ENCODE measurements at regions not wholly inside any gene's neighbourhood (a gene's known extent, or its start where the extent isn't known, plus 50 kb on each side); places are given as distances from the start of the nearest gene placed in this dataset.

GRCh38 chr15:35769656-35770055 lies 223.7 kb upstream of the DPH6 start:
- no peak for DNase-seq (ENCODE audit: low read depth in 3 of 3)

GRCh38 chr15:35771746-35772442 lies 225.9 kb upstream of the DPH6 start:
- DNase-seq (ENCODE audit: low read depth in 3 of 3): no peak

GRCh38 chr15:35774653-35775052 lies 228.7 kb upstream of the DPH6 start:
- DNase-seq (ENCODE audit: low read depth in 3 of 3): no peak

- no peak for DNase-seq (ENCODE audit: low read depth in 3 of 3)
Measured at GRCh38 chr15:35775471-35775870, 229.5 kb upstream of the DPH6 start.

DNA sequence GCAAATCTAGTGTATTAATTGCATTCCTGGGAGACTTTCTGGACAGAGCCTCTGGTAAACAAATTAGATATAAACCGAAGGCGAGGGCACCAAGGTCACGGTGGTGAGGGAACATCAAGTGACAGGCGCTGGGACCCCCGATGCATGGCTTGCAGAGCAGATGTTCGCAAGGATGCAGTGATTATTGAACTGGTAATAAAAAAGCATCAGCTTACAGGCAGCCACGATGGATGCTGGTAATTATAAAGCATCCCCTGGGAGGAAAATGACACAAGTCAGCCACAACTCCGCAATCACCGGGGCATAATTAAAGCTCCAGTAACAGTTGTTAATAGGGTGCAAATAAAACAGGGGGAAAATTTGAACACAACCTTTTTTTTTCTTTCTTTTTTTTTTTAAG lies 231.1 kb upstream of the DPH6 start:
- DNase-seq (ENCODE audit: low read depth in 3 of 3): no peak

DNA sequence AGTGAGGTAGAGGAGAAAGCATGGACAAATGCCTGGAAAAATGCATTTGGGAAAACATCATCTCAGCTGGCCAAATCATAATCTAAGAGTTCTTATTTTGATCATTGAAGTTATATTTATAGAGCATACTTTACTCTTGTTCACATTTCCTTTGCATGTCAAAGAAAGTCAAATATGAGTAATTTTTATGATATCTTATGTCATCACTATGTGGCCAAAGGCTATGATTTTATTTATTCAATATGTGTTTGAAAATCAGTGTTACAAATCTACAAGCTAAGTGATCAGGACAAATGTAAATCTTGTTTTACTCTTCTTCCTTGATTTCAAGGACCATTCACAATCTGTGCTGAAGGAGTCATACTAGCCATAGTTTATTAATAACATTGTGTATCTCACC lies 237.2 kb upstream of the DPH6 start:
- DNase-seq (ENCODE audit: low read depth in 3 of 3): no peak

DNA sequence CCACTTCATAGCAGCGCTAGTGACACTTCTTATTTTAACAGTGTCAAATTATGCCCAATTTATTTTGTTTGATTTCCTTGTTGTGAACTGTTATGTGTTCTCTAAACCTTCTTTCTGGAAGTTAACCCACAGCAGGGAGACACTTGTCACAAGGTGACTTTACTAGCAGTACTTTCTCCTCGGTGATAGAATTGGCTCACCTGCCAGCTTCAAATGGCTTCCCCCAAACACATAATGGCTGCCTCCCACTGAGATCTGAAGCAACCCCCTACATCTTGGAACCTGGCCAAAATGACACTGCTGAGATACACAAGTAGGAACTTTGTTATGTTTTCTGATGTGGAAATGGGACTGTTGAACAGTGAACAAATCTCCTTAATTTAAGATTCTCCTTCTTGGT lies 238.8 kb upstream of the DPH6 start:
- no peak for DNase-seq (ENCODE audit: low read depth in 3 of 3)

GRCh38 chr15:35810007-35810406 lies 264.0 kb upstream of the DPH6 start:
- DNase-seq (ENCODE audit: low read depth in 3 of 3): no peak

DNA sequence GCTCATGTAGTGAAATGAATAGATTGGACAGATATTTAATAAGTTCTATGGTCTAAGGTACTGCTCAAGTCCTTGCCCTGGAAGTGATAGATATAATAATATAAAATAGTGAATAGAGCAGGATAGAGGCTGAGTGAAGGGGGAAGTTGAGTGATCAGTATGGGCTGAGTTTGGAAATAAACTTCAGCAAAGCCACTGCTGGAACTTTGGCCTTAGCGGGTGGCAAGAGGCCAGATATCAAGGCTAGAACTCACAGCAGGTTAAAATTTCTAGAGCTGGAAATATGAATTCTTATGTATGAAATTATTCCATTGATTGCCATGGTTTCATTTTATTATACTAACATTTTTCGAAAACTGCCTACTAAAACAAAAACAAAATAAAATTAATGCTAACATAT lies 267.6 kb upstream of the DPH6 start:
- no peak for DNase-seq (ENCODE audit: low read depth in 3 of 3)

DNA sequence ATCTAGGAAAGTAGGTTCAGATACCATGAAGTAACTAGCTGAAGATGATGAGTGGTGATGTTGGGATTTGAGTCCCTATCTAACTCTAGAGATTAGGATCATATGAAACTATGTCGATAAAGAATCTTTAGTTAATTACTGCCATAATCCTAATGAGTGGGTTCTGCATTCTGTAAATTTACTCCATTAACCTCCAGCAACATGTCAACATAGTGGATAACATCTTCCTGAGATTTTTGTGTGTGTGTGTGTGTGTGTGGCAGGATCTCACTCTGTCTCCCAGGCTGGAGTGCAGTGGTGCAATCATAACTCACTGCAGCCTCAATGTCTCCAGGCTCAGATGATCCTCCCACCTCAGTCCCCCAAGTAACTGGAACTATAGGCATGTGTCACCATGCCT lies 272.9 kb upstream of the DPH6 start:
- DNase-seq (ENCODE audit: low read depth in 3 of 3): no peak

DNA sequence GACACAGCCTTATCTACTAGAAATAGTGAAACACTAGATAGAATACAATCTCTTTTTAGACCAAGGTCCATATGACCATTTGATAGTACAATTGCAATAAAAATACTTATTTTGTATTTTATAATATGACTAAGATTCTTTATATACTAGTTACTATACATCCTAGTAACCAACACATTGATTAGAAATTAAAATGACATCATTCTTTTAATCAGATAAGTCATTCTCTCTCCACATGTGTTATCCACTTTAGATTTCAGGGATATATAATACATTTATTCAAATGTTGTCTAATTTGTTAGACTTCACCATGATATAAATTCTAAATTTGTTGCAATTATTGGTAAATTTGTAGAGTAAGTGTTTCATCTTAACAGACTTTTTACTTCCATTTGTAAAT lies 276.2 kb upstream of the DPH6 start:
- DNase-seq (ENCODE audit: low read depth in 3 of 3): no peak

GRCh38 chr15:35827141-35827540 lies 281.2 kb upstream of the DPH6 start:
- DNase-seq (ENCODE audit: low read depth in 3 of 3): no peak

- DNase-seq (ENCODE audit: low read depth in 3 of 3): no peak
Measured at GRCh38 chr15:35827911-35828310, 281.9 kb upstream of the DPH6 start.

DNA sequence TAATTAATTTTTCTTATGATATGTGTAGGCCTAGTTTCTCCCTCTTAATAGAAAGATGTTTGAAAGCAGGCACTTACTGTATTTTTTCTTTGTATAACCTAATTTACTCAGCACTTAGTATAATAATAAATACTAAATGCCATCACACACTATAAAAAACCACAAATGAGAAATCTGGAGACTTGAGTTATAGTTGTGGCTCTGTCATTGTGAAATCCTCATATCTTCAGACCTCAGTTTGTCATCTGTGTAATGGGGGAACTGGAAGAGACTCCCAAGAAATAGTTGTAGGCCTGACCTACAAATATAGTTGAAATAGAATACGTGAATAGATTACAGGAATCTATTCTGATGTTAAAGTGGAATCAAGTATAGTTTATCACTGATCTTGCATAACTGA lies 287.6 kb upstream of the DPH6 start:
- DNase-seq (ENCODE audit: low read depth in 3 of 3): no peak

DNA sequence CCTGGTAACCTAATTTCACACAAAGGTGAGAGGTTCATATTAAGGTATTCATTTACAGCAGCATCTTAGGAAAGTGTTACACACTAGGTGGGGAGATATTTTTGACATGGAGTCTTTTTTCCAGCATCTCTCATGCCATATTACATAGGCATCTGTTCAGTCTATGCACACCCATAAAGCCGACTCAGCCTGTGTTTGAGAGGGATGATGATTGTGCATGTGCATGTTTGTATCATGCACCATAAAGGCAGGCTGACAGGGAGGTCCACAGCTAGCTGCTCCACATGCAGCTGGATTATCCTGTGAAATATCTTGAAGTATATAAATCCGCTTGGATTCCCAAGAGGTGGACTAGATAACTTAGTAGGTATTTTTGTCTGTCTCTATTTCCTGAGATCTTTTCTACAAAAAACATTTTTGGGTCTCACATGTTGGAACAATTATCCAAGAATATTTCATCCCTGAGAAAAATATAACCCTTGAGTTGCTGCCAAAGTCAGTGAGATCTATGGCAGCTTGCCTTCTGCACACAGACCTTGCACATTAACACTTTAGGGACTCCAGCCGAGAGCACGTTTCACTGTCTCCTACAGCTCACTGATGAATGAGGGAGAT lies 288.4 kb upstream of the DPH6 start:
- DNase-seq (ENCODE audit: low read depth in 3 of 3): no peak

- no peak for DNase-seq (ENCODE audit: low read depth in 3 of 3)
Measured at GRCh38 chr15:35834866-35835265, 288.9 kb upstream of the DPH6 start.

DNA sequence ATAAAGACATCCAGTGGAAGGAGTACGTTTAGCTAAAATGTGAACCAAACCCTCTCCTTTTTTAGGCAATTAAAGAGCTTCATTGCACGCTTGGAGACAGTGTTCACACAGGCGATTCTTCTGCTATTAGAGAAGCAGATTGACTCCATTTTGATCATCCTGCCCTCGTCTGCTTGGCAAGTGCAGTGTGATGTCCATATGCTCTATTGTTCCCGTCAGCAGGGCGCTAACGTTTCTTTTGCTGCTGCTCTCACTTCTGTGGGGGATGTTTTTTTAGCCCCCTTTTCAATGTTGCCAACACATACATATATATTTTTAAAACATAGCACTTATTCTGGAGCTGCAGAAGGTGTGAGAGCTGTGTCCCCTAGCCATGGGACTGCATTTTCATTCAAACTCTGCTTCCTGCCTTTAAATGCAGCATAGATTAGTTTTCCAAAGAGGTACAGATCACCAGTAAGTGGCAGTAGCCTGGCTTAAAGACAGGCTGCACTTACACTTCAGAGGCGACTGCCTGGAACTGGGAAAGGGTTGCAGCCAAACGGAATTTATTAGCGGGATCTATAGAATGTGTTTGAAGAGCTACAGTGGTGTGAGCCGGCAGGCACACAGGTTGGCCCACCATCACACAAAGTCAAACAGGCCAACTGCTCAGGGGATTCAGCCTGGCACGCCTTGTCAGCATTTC lies 292.6 kb upstream of the DPH6 start:
- no peak for DNase-seq (ENCODE audit: low read depth in 3 of 3)

- no peak for DNase-seq (ENCODE audit: low read depth in 3 of 3)
Measured at GRCh38 chr15:35842631-35843030, 296.7 kb upstream of the DPH6 start.

GRCh38 chr15:35843498-35843897 lies 297.5 kb upstream of the DPH6 start:
- no peak for DNase-seq (ENCODE audit: low read depth in 3 of 3)

- DNase-seq (ENCODE audit: low read depth in 3 of 3): no peak
Measured at GRCh38 chr15:35850284-35850683, 304.3 kb upstream of the DPH6 start.

DNA sequence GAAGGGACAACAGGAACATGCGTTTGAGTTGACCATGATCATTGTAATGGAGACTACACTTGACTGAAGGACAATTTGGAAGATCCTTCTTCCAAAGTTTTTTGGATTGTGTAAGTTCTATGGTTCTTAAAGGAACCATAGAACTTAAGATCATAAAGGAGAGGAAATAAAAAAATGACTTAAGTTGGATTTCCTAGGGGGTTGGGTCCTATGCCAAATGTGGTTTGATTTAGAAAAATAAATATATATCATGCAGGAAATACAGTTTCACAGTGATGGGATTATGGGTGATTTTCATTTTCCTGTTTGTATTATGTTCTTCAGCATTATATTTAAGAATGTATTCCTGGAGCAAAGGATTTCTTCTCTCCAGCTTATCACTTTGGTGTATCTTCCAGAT lies 305.5 kb upstream of the DPH6 start:
- DNase-seq (ENCODE audit: low read depth in 3 of 3): no peak

- DNase-seq (ENCODE audit: low read depth in 3 of 3): no peak
Measured at GRCh38 chr15:35852818-35853624, 307.1 kb upstream of the DPH6 start.

GRCh38 chr15:35854316-35854715 lies 308.4 kb upstream of the DPH6 start:
- DNase-seq (ENCODE audit: low read depth in 3 of 3): no peak

Measured in stimulated activated CD4-positive, alpha-beta T cell treated with anti-CD3 and anti-CD28 coated beads, TNF-alpha, amount 100 ng/mL, for 48 hours (primary cell).